ENCODE measurements at regions not wholly inside any gene's neighbourhood (a gene's known extent, or its start where the extent isn't known, plus 50 kb on each side); places are given as distances from the start of the nearest gene placed in this dataset.

DNA sequence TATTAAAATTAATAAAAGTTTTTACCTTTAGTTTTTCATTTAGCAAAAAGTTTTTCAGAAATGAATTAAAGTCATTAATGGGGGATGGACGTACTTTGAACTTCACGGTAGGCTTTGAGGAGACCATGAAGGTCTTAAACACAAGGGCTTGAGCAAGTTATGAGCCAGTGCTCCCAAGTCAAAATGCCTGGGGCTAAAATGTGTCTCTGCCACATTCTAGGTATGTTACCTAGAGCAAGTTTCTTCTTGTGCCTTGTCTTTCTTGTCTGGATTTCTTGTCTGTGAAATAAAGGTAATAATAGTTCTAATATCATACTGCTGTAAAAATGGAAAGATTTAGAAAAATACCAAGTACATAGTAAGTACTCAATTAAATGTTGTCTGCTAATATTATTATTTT, 132.7 kb upstream of the USP15 start:
- ATAC-seq (no peak), DNase-seq (no peak)
- Histone ChIP-seq H3K36me3 (ENCODE audit: control insufficient read depth in 2 of 3, insufficient read depth in 3 of 3, low read length in 3 of 3) (no peaks in the 10 kb centered on the region), H3K4me3 (ENCODE audit: low read length) (no peak overlapping the region), H3K27me3 (ENCODE audit: control insufficient read depth in 2 of 2, insufficient read depth in 2 of 2, low read length in 2 of 2) (no peaks in the 10 kb centered on the region), H3K27ac (ENCODE audit: low read depth, low read length) (no peak overlapping the region), H3K9me3 (ENCODE audit: control insufficient read depth in 2 of 3, low read length in 3 of 3) (no peaks in the 10 kb centered on the region), H3K4me1 (ENCODE audit: control insufficient read depth in 2 of 2, insufficient read depth in 2 of 2, low read length in 2 of 2) (no peaks in the 10 kb centered on the region)
- Mint-ChIP-seq H3K4me1 (peaks cover 0 to 6% (median 0%) of the 10 kb centered on the region in 7 donors), H3K4me3 (no peak overlapping the region), H3K27ac (no peak overlapping the region), H3K27me3 (peaks cover 0 to 16% (median 4%) of the 10 kb centered on the region in 5 donors), H3K36me3 (no peaks in the 10 kb centered on the region), H3K9me3 (no peaks in the 10 kb centered on the region)
- intact Hi-C loops (cut with micrococcal nuclease), result loop anchor here in 1 of 2 donors (10.0 kb wide), 1 partner anchor 1443 kb away; no protein-coding TSS in a partner anchor
- POLR2A ChIA-PET, result no interaction called here
- CTCF ChIA-PET, result no interaction called here

DNA sequence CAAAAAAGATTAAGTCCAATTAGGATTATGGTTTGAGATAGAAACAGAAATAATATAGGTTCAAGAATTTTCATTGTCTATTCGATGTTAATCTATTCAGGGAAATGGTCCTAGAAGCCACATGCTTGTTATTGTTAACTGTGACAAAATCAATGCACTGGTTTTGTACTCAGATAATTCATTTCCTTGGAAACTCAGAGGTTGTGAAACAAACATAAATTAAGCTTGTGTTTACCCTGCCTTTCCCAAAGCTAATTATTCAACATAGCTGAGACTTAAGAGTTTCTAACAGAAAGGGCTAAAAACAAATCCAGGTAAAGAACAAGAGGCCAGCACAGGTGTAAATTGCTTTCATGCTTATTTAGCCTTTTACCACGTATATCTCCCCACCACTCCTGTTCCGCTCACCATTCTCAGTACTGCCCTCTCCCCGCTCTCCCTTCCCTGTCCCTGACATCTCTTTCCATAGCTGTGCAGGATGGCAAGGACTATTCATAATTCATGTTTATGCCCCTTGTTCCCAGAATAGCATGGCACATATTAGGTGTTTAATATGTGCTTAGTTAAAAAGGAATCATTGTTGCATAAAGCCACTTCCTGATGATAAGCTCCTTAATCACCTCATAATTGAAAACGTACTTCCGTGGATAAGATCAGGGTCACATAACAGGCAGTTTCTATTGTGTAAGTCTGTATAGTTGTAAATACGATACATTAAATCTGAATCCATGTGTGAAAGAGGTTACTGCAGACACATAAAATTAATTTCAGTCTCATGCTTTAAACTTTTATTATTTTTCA, 131.8 kb upstream of the USP15 start:
- CTCF ChIA-PET, result interaction anchor here (0.8 kb wide), 1 partner anchor 65 kb away, joined by 3 read pairs; no protein-coding TSS in a partner anchor
- no peaks in the 10 kb centered on the region for H3K36me3 ChIP-seq (ENCODE audit: control insufficient read depth in 2 of 3, insufficient read depth in 3 of 3, low read length in 3 of 3)
- H3K4me1 Mint-ChIP-seq, result peaks cover 0 to 6% (median 0%) of the 10 kb centered on the region in 7 donors
- no peaks in the 10 kb centered on the region for H3K36me3 Mint-ChIP-seq
- H3K4me3 Mint-ChIP-seq, result no peak overlapping the region
- no peaks in the 10 kb centered on the region for H3K9me3 Mint-ChIP-seq
- H3K4me3 ChIP-seq (ENCODE audit: low read length), result no peak overlapping the region
- H3K4me1 ChIP-seq (ENCODE audit: control insufficient read depth in 2 of 2, insufficient read depth in 2 of 2, low read length in 2 of 2), result no peaks in the 10 kb centered on the region
- no peak overlapping the region for H3K27ac Mint-ChIP-seq
- H3K27ac ChIP-seq (ENCODE audit: low read depth, low read length), result no peak overlapping the region
- POLR2A ChIA-PET, result no interaction called here
- ATAC-seq (peak; percentile 38), DNase-seq (no peak)
- H3K9me3 ChIP-seq (ENCODE audit: control insufficient read depth in 2 of 3, low read length in 3 of 3), result no peaks in the 10 kb centered on the region
- peaks cover 0 to 13% (median 4%) of the 10 kb centered on the region in 5 donors for H3K27me3 Mint-ChIP-seq
- H3K27me3 ChIP-seq (ENCODE audit: control insufficient read depth in 2 of 2, insufficient read depth in 2 of 2, low read length in 2 of 2), result no peaks in the 10 kb centered on the region
- intact Hi-C loops (cut with micrococcal nuclease), result loop anchor here in 1 of 2 donors (10.0 kb wide), 1 partner anchor 1444 kb away; no protein-coding TSS in a partner anchor

DNA sequence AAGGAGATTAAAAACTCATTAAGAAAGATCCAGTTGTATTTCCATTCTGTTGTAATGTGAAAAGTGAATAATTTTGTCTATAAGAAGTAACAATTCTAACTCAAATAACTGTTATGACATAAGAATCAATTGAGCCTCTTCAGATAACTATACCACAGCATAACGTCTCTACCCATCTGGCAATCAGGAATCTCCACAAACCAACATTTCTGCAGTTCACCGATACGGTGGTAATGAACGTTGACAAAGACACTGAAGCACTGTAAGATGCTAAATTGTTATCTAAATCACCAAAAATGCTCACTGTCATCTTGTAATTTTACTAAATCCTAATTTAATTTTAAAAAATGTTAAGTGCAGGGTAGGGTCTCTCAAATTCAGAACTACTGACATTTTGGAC, 130.9 kb upstream of the USP15 start:
- ATAC-seq (no peak), DNase-seq (no peak)
- no peaks in the 10 kb centered on the region for H3K4me1 ChIP-seq (ENCODE audit: control insufficient read depth in 2 of 2, insufficient read depth in 2 of 2, low read length in 2 of 2)
- intact Hi-C loops (cut with micrococcal nuclease), result loop anchor here in 1 of 2 donors (10.0 kb wide), 1 partner anchor 1444 kb away; no protein-coding TSS in a partner anchor
- H3K9me3 ChIP-seq (ENCODE audit: control insufficient read depth in 2 of 3, low read length in 3 of 3), result no peaks in the 10 kb centered on the region
- no peak overlapping the region for H3K27ac Mint-ChIP-seq
- ChIA-PET POLR2A (no interaction called here), CTCF (no interaction called here)
- H3K4me3 Mint-ChIP-seq, result no peak overlapping the region
- H3K27me3 ChIP-seq (ENCODE audit: control insufficient read depth in 2 of 2, insufficient read depth in 2 of 2, low read length in 2 of 2), result no peaks in the 10 kb centered on the region
- no peak overlapping the region for H3K4me3 ChIP-seq (ENCODE audit: low read length)
- H3K27me3 Mint-ChIP-seq, result peaks cover 0 to 11% (median 4%) of the 10 kb centered on the region in 5 donors
- H3K4me1 Mint-ChIP-seq, result peaks cover 0 to 2% (median 0%) of the 10 kb centered on the region in 7 donors
- no peak overlapping the region for H3K27ac ChIP-seq (ENCODE audit: low read depth, low read length)
- no peaks in the 10 kb centered on the region for H3K36me3 Mint-ChIP-seq
- H3K36me3 ChIP-seq (ENCODE audit: control insufficient read depth in 2 of 3, insufficient read depth in 3 of 3, low read length in 3 of 3), result no peaks in the 10 kb centered on the region
- no peaks in the 10 kb centered on the region for H3K9me3 Mint-ChIP-seq

DNA sequence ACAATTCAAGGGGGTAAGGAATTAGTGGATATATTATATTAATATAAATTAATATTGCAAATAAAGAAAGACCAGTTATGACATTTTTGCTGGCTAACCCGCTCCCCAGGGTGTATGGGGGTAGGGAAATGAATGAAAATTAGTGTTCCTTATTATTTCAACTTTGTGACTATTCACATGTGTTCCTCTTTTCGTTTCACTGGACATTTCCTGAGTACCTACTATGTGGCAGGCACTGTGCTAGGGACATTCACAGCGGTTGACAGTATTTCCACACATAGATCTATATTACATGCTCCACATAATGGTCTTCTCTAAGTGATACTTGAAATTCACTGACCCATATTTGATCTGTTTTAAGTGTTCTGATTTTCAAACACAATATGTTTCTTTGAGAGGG, 129.8 kb upstream of the USP15 start:
- Histone ChIP-seq H3K27ac (ENCODE audit: low read depth, low read length) (no peak overlapping the region), H3K4me3 (ENCODE audit: low read length) (no peak overlapping the region), H3K27me3 (ENCODE audit: control insufficient read depth in 2 of 2, insufficient read depth in 2 of 2, low read length in 2 of 2) (no peaks in the 10 kb centered on the region), H3K9me3 (ENCODE audit: control insufficient read depth in 2 of 3, low read length in 3 of 3) (no peaks in the 10 kb centered on the region), H3K4me1 (ENCODE audit: control insufficient read depth in 2 of 2, insufficient read depth in 2 of 2, low read length in 2 of 2) (no peaks in the 10 kb centered on the region), H3K36me3 (ENCODE audit: control insufficient read depth in 2 of 3, insufficient read depth in 3 of 3, low read length in 3 of 3) (no peaks in the 10 kb centered on the region)
- Mint-ChIP-seq H3K36me3 (no peaks in the 10 kb centered on the region), H3K27ac (no peak overlapping the region), H3K4me1 (peaks cover 0 to 2% (median 0%) of the 10 kb centered on the region in 7 donors), H3K9me3 (no peaks in the 10 kb centered on the region), H3K27me3 (peaks cover 0 to 11% (median 4%) of the 10 kb centered on the region in 5 donors), H3K4me3 (no peak overlapping the region)
- no peak for ATAC-seq
- POLR2A ChIA-PET, result no interaction called here
- DNase-seq, result no peak
- intact Hi-C loops (cut with micrococcal nuclease), result no loop called here
- CTCF ChIA-PET, result no interaction called here

DNA sequence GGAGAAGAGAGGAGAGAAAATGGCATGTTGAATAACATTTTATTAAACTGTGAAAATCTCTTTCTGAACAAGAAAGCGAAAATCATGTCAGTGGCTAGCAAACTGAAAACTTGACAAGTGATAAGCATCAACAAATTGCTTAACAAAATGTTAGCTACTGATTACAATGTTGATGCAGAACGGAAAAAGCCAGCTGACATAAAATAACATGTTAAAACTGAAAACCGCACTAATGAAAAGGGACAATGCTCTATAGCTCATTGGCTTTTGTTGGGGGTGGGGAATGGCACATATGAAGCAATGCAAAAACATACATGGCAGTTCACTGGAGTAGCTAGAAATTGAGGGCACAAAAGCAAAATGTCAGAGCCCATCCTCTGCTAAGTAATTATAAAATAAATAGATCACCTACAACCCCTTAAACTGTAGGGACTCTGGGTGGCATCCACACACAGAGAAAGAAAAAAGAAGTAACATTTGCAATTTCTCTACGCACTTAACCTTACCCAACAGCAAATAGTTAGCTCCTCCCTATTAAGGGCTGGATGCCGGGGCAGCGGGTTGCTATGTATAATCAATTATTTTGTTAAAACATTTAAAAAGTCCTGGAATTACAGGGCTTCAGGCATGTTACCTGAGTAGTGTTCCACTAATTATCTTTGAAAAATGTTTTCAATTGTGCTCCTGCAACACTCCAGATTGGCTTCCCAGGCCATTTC, 129.2 kb upstream of the USP15 start:
- ChIA-PET POLR2A (no interaction called here), CTCF (no interaction called here)
- peaks cover 0 to 2% (median 0%) of the 10 kb centered on the region in 7 donors for H3K4me1 Mint-ChIP-seq
- H3K27ac Mint-ChIP-seq, result no peak overlapping the region
- no peak overlapping the region for H3K4me3 Mint-ChIP-seq
- Histone ChIP-seq H3K4me1 (ENCODE audit: control insufficient read depth in 2 of 2, insufficient read depth in 2 of 2, low read length in 2 of 2) (no peaks in the 10 kb centered on the region), H3K9me3 (ENCODE audit: control insufficient read depth in 2 of 3, low read length in 3 of 3) (no peaks in the 10 kb centered on the region), H3K27ac (ENCODE audit: low read depth, low read length) (no peak overlapping the region), H3K27me3 (ENCODE audit: control insufficient read depth in 2 of 2, insufficient read depth in 2 of 2, low read length in 2 of 2) (no peaks in the 10 kb centered on the region), H3K36me3 (ENCODE audit: control insufficient read depth in 2 of 3, insufficient read depth in 3 of 3, low read length in 3 of 3) (no peaks in the 10 kb centered on the region), H3K4me3 (ENCODE audit: low read length) (no peak overlapping the region)
- no peaks in the 10 kb centered on the region for H3K9me3 Mint-ChIP-seq
- ATAC-seq, result no peak
- intact Hi-C loops (cut with micrococcal nuclease), result no loop called here
- H3K27me3 Mint-ChIP-seq, result peaks cover 0 to 11% (median 4%) of the 10 kb centered on the region in 5 donors
- DNase-seq, result no peak
- H3K36me3 Mint-ChIP-seq, result no peaks in the 10 kb centered on the region

DNA sequence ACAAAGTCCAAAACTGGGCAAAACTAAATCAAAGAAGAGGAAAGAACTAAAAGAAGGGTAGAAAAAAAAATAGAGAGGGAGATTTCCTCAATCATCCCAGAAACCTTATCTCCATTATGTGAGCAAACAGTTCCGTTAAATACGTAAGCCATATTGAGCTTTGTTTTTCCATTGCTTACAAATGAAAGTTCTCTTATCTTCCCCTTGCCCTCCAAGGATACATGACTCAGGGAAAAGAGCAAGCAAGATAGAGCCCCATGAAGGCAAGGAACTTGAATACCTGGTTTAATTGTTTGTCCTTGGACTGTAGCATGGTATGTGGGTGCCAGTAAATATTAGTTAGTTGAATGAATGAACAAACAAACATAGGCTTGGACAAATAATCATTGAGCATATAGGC, 126.8 kb upstream of the USP15 start:
- Histone ChIP-seq H3K4me1 (ENCODE audit: control insufficient read depth in 2 of 2, insufficient read depth in 2 of 2, low read length in 2 of 2) (no peaks in the 10 kb centered on the region), H3K27me3 (ENCODE audit: control insufficient read depth in 2 of 2, insufficient read depth in 2 of 2, low read length in 2 of 2) (no peaks in the 10 kb centered on the region), H3K4me3 (ENCODE audit: low read length) (no peak overlapping the region), H3K27ac (ENCODE audit: low read depth, low read length) (no peak overlapping the region), H3K9me3 (ENCODE audit: control insufficient read depth in 2 of 3, low read length in 3 of 3) (no peaks in the 10 kb centered on the region), H3K36me3 (ENCODE audit: control insufficient read depth in 2 of 3, insufficient read depth in 3 of 3, low read length in 3 of 3) (no peaks in the 10 kb centered on the region)
- Mint-ChIP-seq H3K9me3 (no peaks in the 10 kb centered on the region), H3K27ac (no peak overlapping the region), H3K4me3 (no peak overlapping the region), H3K36me3 (no peaks in the 10 kb centered on the region), H3K4me1 (peaks cover 0 to 1% (median 0%) of the 10 kb centered on the region in 7 donors), H3K27me3 (peaks cover 0 to 9% (median 3%) of the 10 kb centered on the region in 5 donors)
- intact Hi-C loops (cut with micrococcal nuclease), result no loop called here
- ChIA-PET POLR2A (no interaction called here), CTCF (no interaction called here)
- ATAC-seq, result no peak
- no peak for DNase-seq

All from naive thymus-derived CD4-positive, alpha-beta T cell (primary cell).